K562 (cell line): ENCODE measurements at regions not wholly inside any gene's neighbourhood (a gene's known extent, or its start where the extent isn't known, plus 50 kb on each side); places are given as distances from the start of the nearest gene placed in this dataset.

Experiments
- E2F4 ChIP-seq: sonication (generic); formaldehyde crosslinking; IDR thresholded peaks from 2 replicates; pipeline ENCODE4 v1.8.0; 2022; ENCODE audit warnings: mild to moderate bottlenecking, low read depth, missing genetic modification reagents
- GTF2E2 ChIP-seq: fragments of 200-800 bp; sonication (Bioruptor generic); IDR thresholded peaks from 2 replicates; pipeline ENCODE4 v1.6.1; 2016; ENCODE audit warnings: missing genetic modification characterization, missing compliant biosample characterization
- KLF16 ChIP-seq: IDR thresholded peaks from 2 replicates; pipeline ENCODE4 v1.6.1; 2016; ENCODE audit warnings: antibody characterized with exemption
- MAFG ChIP-seq: fragments of 450-650 bp; conservative IDR thresholded peaks from 2 replicates; pipeline ENCODE4 v1.6.1; 2016; ENCODE audit warnings: missing genetic modification characterization, missing compliant biosample characterization
- MECOM ChIP-seq: fragments of 250-450 bp; sonication (Bioruptor Pico); IDR thresholded peaks from 2 replicates; pipeline ENCODE4 v1.8.0; 2022; ENCODE audit warnings: inconsistent platforms
- POU5F1 ChIP-seq: fragments of 150-350 bp; IDR thresholded peaks from 2 replicates; pipeline ENCODE4 v1.6.1; 2014; ENCODE audit warnings: borderline replicate concordance, low read length, low read depth, mild to moderate bottlenecking; ENCODE audit not compliant: partially characterized antibody
- STAT5A ChIP-seq: IDR thresholded peaks from 2 replicates; pipeline ENCODE4 v1.6.1; 2012; ENCODE audit warnings: low read length, inconsistent platforms, borderline replicate concordance
- TSC22D4 ChIP-seq: fragments of 450-650 bp; IDR thresholded peaks from 2 replicates; pipeline ENCODE4 v1.6.1; 2016; ENCODE audit warnings: missing genetic modification characterization, missing biosample characterization, control low read depth
- ZBTB1 ChIP-seq: sonication (generic); formaldehyde crosslinking; IDR thresholded peaks from 2 replicates; pipeline ENCODE4 v1.8.1; 2023; ENCODE audit warnings: missing genetic modification reagents, low read depth, mild to moderate bottlenecking, borderline replicate concordance
- ZBTB33 ChIP-seq: sonication (generic); formaldehyde crosslinking; IDR thresholded peaks from 2 replicates; pipeline ENCODE4 v1.8.1; 2023; ENCODE audit warnings: mild to moderate bottlenecking, missing genetic modification reagents
- ZBTB40 ChIP-seq, 2 experiments: fragments of 450-650 bp in 1 of 2; sonication (generic) in 1 of 2; formaldehyde crosslinking in 1 of 2; IDR thresholded peaks; 2 replicates each; pipeline versions ENCODE4 v1.7.1 to v1.9.0; 2016 to 2022; ENCODE audit warnings: inconsistent platforms in 1 of 2, mild to moderate bottlenecking in 1 of 2, missing genetic modification reagents in 1 of 2
- ZNF699 ChIP-seq: fragments of 250-450 bp; sonication (Bioruptor Pico); IDR thresholded peaks from 2 replicates; pipeline ENCODE4 v1.8.0; 2021; ENCODE audit warnings: mild to moderate bottlenecking, moderate library complexity; ENCODE audit not compliant: insufficient replicate concordance

GRCh38 chr17:64750891-64751677 lies 89.0 kb upstream of the SMURF2 start (continued):
- TF ChIP-seq ZBTB40 (IDR thresholded peaks at IDR 0.05) (no peak), ZBTB40 (CRISPR knock-in tag; IDR thresholded peaks at IDR 0.05) (no peak), POU5F1 (no peak), MAFG (tag) (no peak), STAT5A (no peak), MECOM (CRISPR knock-in tag) (no peak), TSC22D4 (tag) (no peak), KLF16 (no peak), E2F4 (CRISPR knock-in tag) (no peak), ZBTB33 (no peak), ZNF699 (CRISPR knock-in tag) (no peak), ZBTB1 (CRISPR knock-in tag) (no peak), GTF2E2 (tag) (no peak)
